Glutamatergic neuron (in vitro differentiated cells): ENCODE measurements at regions not wholly inside any gene's neighbourhood (a gene's known extent, or its start where the extent isn't known, plus 50 kb on each side); places are given as distances from the start of the nearest gene placed in this dataset.

Experiments
- DNase-seq: peaks from one replicate; pipeline ENCODE4 v3.0.0; 2022
- H3K27ac Mint-ChIP-seq: one replicate; pipeline ENCODE4 v1.8.0; 2020; ENCODE audit warnings: mild to moderate bottlenecking, mixed read lengths, inconsistent platforms; ENCODE audit not compliant: unreplicated experiment
- H3K27me3 Mint-ChIP-seq: one replicate; pipeline ENCODE4 v1.8.0; 2020; ENCODE audit warnings: mild to moderate bottlenecking, moderate library complexity, mixed read lengths, inconsistent platforms; ENCODE audit not compliant: unreplicated experiment
- H3K36me3 Mint-ChIP-seq: one replicate; pipeline ENCODE4 v1.8.0; 2020; ENCODE audit warnings: mild to moderate bottlenecking, mixed read lengths, inconsistent platforms; ENCODE audit not compliant: unreplicated experiment
- H3K4me1 Mint-ChIP-seq: one replicate; pipeline ENCODE4 v1.8.0; 2020; ENCODE audit warnings: mild to moderate bottlenecking, low read depth, mixed read lengths, inconsistent platforms; ENCODE audit not compliant: unreplicated experiment
- H3K4me3 Mint-ChIP-seq: one replicate; pipeline ENCODE4 v1.8.0; 2020; ENCODE audit warnings: mild to moderate bottlenecking, mixed read lengths, inconsistent platforms; ENCODE audit not compliant: unreplicated experiment
- H3K9me3 Mint-ChIP-seq: one replicate; pipeline ENCODE4 v1.8.0; 2020; ENCODE audit warnings: mild to moderate bottlenecking, moderate library complexity, mixed read lengths, inconsistent platforms; ENCODE audit not compliant: unreplicated experiment
- TF ChIP-seq, protein P1 (sequence below): fragments of 200-600 bp; sonication (generic); IDR thresholded peaks from one replicate; pipeline ENCODE4 v1.5.0; 2021; ENCODE audit not compliant: partially characterized antibody, unreplicated experiment

DNA sequence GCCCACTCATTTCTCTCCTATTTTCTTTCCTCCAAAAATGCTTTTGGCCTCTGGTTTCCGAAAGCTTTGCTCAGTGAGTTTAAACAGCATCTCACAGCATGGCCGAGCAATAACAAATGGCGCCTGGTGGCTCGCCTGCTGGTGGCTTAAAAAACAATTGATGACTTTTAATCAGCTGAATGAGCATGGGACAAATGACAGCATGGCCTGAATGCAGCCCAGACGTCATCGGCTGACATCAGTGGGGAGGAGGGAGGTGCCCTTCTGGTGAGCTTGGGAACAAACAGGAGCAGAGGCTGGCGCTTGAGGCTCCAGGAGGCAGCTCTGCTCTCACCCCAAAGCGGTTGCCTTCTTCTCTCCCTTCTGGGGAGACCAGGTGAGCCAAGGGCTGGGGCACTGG lies 286.4 kb downstream of the BCOR start:
- peak; percentile 52 for DNase-seq
- Mint-ChIP-seq H3K27me3 (peaks cover 7% of the 10 kb centered on the region), H3K4me1 (peaks cover 18% of the 10 kb centered on the region), H3K9me3 (peaks cover 4% of the 10 kb centered on the region), H3K36me3 (no peaks in the 10 kb centered on the region), H3K4me3 (no peak overlapping the region), H3K27ac (no peak overlapping the region)
- TF ChIP-seq, protein P1, sequence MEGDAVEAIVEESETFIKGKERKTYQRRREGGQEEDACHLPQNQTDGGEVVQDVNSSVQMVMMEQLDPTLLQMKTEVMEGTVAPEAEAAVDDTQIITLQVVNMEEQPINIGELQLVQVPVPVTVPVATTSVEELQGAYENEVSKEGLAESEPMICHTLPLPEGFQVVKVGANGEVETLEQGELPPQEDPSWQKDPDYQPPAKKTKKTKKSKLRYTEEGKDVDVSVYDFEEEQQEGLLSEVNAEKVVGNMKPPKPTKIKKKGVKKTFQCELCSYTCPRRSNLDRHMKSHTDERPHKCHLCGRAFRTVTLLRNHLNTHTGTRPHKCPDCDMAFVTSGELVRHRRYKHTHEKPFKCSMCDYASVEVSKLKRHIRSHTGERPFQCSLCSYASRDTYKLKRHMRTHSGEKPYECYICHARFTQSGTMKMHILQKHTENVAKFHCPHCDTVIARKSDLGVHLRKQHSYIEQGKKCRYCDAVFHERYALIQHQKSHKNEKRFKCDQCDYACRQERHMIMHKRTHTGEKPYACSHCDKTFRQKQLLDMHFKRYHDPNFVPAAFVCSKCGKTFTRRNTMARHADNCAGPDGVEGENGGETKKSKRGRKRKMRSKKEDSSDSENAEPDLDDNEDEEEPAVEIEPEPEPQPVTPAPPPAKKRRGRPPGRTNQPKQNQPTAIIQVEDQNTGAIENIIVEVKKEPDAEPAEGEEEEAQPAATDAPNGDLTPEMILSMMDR: peak; percentile 15

DNA sequence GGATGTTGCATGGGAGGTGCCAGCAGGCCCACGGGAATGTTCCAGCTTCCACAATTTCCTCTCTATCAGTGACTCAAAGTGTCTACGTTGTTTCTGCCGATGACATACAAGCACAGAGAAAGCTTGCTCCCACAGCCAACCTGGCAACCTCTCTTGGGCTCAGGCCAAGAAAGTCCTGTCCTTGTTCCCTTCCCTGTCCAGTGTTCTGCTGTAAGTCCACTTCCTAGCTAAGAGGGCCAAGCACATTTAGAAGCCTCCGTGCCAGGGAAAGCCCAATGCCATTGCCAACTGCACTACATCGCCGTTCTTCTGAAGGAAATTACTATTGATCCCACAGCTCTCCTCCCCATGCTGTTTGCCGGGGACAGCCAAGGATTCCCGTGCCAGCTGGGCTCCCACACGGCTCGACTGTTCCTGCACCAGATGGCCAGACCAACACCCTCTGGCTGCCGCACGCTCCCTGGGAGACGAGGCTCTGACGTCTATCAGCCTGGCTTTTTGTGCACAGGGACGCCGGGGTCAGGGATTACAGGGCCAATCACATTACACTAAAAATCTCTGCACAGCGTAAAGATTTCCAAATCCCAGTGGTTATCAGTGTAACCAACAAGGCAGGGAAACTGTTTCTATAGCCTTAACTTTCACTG lies 284.0 kb downstream of the BCOR start:
- H3K4me3 Mint-ChIP-seq: peak overlapping the region; percentile 59
- DNase-seq: peak; percentile 80
- H3K4me1 Mint-ChIP-seq: peaks cover 22% of the 10 kb centered on the region
- no peaks in the 10 kb centered on the region for H3K36me3 Mint-ChIP-seq
- H3K27me3 Mint-ChIP-seq: peaks cover 7% of the 10 kb centered on the region
- TF ChIP-seq, protein P1: no peak
- H3K9me3 Mint-ChIP-seq: peaks cover 4% of the 10 kb centered on the region
- peak overlapping the region; percentile 90 for H3K27ac Mint-ChIP-seq

DNA sequence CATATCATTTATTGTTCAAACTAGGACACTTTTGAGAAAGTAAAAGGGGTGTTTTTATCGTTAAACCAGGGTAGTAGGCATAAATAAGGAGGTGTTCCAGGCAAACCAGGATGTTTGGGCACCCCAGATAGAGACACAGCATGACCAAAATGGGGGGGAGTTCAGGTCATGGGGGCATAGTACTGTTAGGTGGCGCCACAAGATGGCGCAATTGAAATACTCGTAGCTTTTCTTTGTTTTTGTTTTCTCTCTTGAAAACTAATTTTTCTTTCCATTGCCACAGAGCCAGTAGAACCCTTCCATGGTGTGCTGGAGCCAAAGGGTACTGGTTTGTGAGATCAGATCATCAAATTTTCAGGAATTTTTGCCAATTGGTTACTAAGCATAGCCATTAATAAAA lies 283.4 kb downstream of the BCOR start:
- peaks cover 21% of the 10 kb centered on the region for H3K4me1 Mint-ChIP-seq
- H3K36me3 Mint-ChIP-seq: no peaks in the 10 kb centered on the region
- TF ChIP-seq, protein P1: peak; percentile 63
- peaks cover 7% of the 10 kb centered on the region for H3K27me3 Mint-ChIP-seq
- DNase-seq: no peak
- peak overlapping the region; percentile 59 for H3K4me3 Mint-ChIP-seq
- peak overlapping the region; percentile 90 for H3K27ac Mint-ChIP-seq
- peaks cover 4% of the 10 kb centered on the region for H3K9me3 Mint-ChIP-seq

DNA sequence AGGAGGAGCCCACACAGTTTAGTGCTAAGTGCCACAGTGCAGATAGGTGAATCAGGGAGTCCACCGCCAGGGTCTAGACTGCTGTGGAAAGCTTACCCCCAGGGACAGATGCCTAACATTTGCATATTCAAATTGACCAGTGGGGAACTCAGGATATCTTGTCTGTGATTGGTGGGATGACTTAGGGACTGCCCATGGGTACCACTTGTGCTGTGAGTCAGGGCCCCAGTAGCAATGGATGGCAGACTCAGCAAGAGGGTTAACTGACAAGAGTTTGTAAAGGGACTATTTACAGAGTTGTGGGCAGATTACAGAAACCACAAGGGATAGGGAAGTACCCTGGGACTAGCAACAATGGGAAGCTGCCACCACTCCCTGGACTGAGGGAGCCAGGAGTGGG lies 282.1 kb downstream of the BCOR start:
- Mint-ChIP-seq H3K4me1 (peaks cover 19% of the 10 kb centered on the region), H3K9me3 (peaks cover 6% of the 10 kb centered on the region)

More for the DNA sequence above, 282.1 kb downstream of the BCOR start:
- TF ChIP-seq, protein P1: no peak
- Mint-ChIP-seq H3K27ac (no peak overlapping the region), H3K4me3 (no peak overlapping the region), H3K36me3 (no peaks in the 10 kb centered on the region), H3K27me3 (peaks cover 7% of the 10 kb centered on the region)
- no peak for DNase-seq
